Liver (tissue), 3 donors: ENCODE measurements at regions not wholly inside any gene's neighbourhood (a gene's known extent, or its start where the extent isn't known, plus 50 kb on each side); places are given as distances from the start of the nearest gene placed in this dataset.

Experiments
- TF ChIP-seq, protein P1 (sequence below): fragments of 150-350 bp; IDR thresholded peaks from 2 replicates; pipeline ENCODE4 v1.5.1; 2017; ENCODE audit warnings: improper control_type of control experiment, low read depth, low read length; ENCODE audit not compliant: missing input control
- TF ChIP-seq, protein P2 (sequence below): IDR thresholded peaks from 2 replicates; pipeline ENCODE4 v1.6.1; 2016; ENCODE audit warnings: antibody characterized with exemption
- donor health status: healthy.
- donor health status: healthy.

DNA sequence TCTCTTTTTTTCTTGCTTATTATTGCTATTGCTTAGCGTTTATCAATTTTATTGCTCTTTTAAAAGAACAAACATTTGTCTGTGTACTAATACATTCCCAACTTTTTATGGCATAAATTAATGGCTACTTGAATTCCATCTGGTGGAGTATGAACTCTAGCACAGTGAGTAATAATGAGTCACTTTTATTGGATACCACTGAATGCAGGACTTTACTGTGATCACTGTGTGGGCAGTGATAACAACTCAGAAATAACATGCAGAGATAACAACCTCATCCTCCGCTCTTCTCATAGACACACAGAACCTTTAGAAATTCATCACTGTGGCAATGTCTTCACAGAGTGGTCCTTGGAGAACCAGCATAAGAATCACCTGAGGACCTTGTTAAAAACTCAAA, 139.5 kb upstream of the PRNP start:
- TF ChIP-seq, protein P1, sequence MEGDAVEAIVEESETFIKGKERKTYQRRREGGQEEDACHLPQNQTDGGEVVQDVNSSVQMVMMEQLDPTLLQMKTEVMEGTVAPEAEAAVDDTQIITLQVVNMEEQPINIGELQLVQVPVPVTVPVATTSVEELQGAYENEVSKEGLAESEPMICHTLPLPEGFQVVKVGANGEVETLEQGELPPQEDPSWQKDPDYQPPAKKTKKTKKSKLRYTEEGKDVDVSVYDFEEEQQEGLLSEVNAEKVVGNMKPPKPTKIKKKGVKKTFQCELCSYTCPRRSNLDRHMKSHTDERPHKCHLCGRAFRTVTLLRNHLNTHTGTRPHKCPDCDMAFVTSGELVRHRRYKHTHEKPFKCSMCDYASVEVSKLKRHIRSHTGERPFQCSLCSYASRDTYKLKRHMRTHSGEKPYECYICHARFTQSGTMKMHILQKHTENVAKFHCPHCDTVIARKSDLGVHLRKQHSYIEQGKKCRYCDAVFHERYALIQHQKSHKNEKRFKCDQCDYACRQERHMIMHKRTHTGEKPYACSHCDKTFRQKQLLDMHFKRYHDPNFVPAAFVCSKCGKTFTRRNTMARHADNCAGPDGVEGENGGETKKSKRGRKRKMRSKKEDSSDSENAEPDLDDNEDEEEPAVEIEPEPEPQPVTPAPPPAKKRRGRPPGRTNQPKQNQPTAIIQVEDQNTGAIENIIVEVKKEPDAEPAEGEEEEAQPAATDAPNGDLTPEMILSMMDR: no peak
- TF ChIP-seq, protein P2, sequence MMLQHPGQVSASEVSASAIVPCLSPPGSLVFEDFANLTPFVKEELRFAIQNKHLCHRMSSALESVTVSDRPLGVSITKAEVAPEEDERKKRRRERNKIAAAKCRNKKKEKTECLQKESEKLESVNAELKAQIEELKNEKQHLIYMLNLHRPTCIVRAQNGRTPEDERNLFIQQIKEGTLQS: no peak
